ENCODE measurements at regions not wholly inside any gene's neighbourhood (a gene's known extent, or its start where the extent isn't known, plus 50 kb on each side); places are given as distances from the start of the nearest gene placed in this dataset.
"Not testable (repeated sequence)": the region's sequence is repeated elsewhere in the genome, so short reads cannot be mapped to it uniquely, and the experiment has no call there.

- H3K4me3 ChIP-seq (ENCODE audit: control insufficient read depth, low read depth, low read length) = no peak overlapping the region
- TF ChIP-seq CTCF (conservative IDR thresholded peaks at IDR 0.05; ENCODE audit: control insufficient read depth, insufficient read depth, low read depth, low read length) = no peak
- no peak for DNase-seq (ENCODE audit: low read depth)
These were observed 90.5 kb upstream of the ARMC3 start for GRCh38 chr10:22837351-22837750.

GRCh38 chr10:22834471-22834870 is 93.4 kb upstream of the ARMC3 start:
- no peak overlapping the region for H3K4me3 ChIP-seq (ENCODE audit: control insufficient read depth, low read depth, low read length)
- no peak for TF ChIP-seq CTCF (conservative IDR thresholded peaks at IDR 0.05; ENCODE audit: control insufficient read depth, insufficient read depth, low read depth, low read length)
- DNase-seq (ENCODE audit: low read depth) = no peak

GRCh38 chr10:22833781-22834180 is 94.1 kb upstream of the ARMC3 start:
- no peak for DNase-seq (ENCODE audit: low read depth)
- H3K4me3 ChIP-seq (ENCODE audit: control insufficient read depth, low read depth, low read length) = no peak overlapping the region
- no peak for TF ChIP-seq CTCF (conservative IDR thresholded peaks at IDR 0.05; ENCODE audit: control insufficient read depth, insufficient read depth, low read depth, low read length)

- no peak for TF ChIP-seq CTCF (conservative IDR thresholded peaks at IDR 0.05; ENCODE audit: control insufficient read depth, insufficient read depth, low read depth, low read length)
- DNase-seq (ENCODE audit: low read depth) = no peak
- H3K4me3 ChIP-seq (ENCODE audit: control insufficient read depth, low read depth, low read length) = no peak overlapping the region
These were observed 94.5 kb upstream of the ARMC3 start for GRCh38 chr10:22833353-22833752.

- H3K4me3 ChIP-seq (ENCODE audit: control insufficient read depth, low read depth, low read length) = no peak overlapping the region
- no peak for TF ChIP-seq CTCF (conservative IDR thresholded peaks at IDR 0.05; ENCODE audit: control insufficient read depth, insufficient read depth, low read depth, low read length)
- DNase-seq (ENCODE audit: low read depth) = no peak
These were observed 95.0 kb upstream of the ARMC3 start for GRCh38 chr10:22832851-22833250.

GRCh38 chr10:22832066-22832602 is 95.7 kb upstream of the ARMC3 start:
- no peak overlapping the region for H3K4me3 ChIP-seq (ENCODE audit: control insufficient read depth, low read depth, low read length)
- DNase-seq (ENCODE audit: low read depth) = no peak
- no peak for TF ChIP-seq CTCF (conservative IDR thresholded peaks at IDR 0.05; ENCODE audit: control insufficient read depth, insufficient read depth, low read depth, low read length)

- no peak overlapping the region for H3K4me3 ChIP-seq (ENCODE audit: control insufficient read depth, low read depth, low read length)
- peak; percentile 51 for DNase-seq (ENCODE audit: low read depth)
- no peak for TF ChIP-seq CTCF (conservative IDR thresholded peaks at IDR 0.05; ENCODE audit: control insufficient read depth, insufficient read depth, low read depth, low read length)
These were observed 96.3 kb upstream of the ARMC3 start for GRCh38 chr10:22831586-22831985.

GRCh38 chr10:22828712-22829111 is 99.1 kb upstream of the ARMC3 start:
- H3K4me3 ChIP-seq (ENCODE audit: control insufficient read depth, low read depth, low read length) = not testable (repeated sequence)
- DNase-seq (ENCODE audit: low read depth) = peak; percentile 49

Measured in fibroblast of mammary gland (primary cell).